Spleen (tissue), 11 donors: ENCODE measurements at regions not wholly inside any gene's neighbourhood (a gene's known extent, or its start where the extent isn't known, plus 50 kb on each side); places are given as distances from the start of the nearest gene placed in this dataset.

Source experiments
- DNase-seq: peaks from one replicate; pipeline ENCODE4 v3.0.0-alpha.2; 2020
- H3K27ac ChIP-seq, 8 donors: fragments of 200-600 bp; sonication (generic) in 7 of 8; 1 replicate in 4 of 8; 2 replicates in 4 of 8; pipeline versions ENCODE4 v1.5.0 to v1.8.0; 2016 to 2021; ENCODE audit warnings: inconsistent platforms in 4 of 8, mild to moderate bottlenecking in 4 of 8, moderate library complexity in 1 of 8
- H3K27me3 ChIP-seq, 7 donors: fragments of 200-600 bp; sonication (generic) in 6 of 7; replicated peaks in 1 of 7; 1 replicate in 4 of 7; 2 replicates in 3 of 7; pipeline versions ENCODE4 v1.5.0 to v1.8.0; 2016 to 2021; ENCODE audit warnings: inconsistent platforms in 3 of 7, mild to moderate bottlenecking in 1 of 7
- H3K36me3 ChIP-seq, 6 donors: fragments of 200-600 bp; sonication (generic) in 5 of 6; 1 replicate in 4 of 6; 2 replicates in 2 of 6; pipeline versions ENCODE4 v1.5.0 to v1.8.0; 2016 to 2021; ENCODE audit warnings: inconsistent platforms in 2 of 6
- H3K4me1 ChIP-seq, 6 donors: fragments of 200-600 bp; sonication (generic) in 5 of 6; 1 replicate in 3 of 6; 2 replicates in 3 of 6; pipeline versions ENCODE4 v1.5.0 to v1.8.0; 2016 to 2021; ENCODE audit warnings: inconsistent platforms in 3 of 6
- H3K4me3 ChIP-seq, 8 donors: fragments of 200-600 bp; sonication (generic) in 7 of 8; 1 replicate in 4 of 8; 2 replicates in 4 of 8; pipeline versions ENCODE4 v1.5.0 to v1.8.0; 2016 to 2021; ENCODE audit warnings: inconsistent platforms in 4 of 8, mild to moderate bottlenecking in 4 of 8, moderate library complexity in 2 of 8
- H3K9me3 ChIP-seq, 8 donors: fragments of 200-600 bp; sonication (generic) in 7 of 8; 1 replicate in 4 of 8; 2 replicates in 4 of 8; pipeline versions ENCODE4 v1.5.0 to v1.8.0; 2016 to 2021; ENCODE audit warnings: inconsistent platforms in 4 of 8
- POLR2A ChIP-seq, 3 donors: fragments of 450-650 bp; IDR thresholded peaks; one replicate each; pipeline ENCODE4 v1.5.1; 2017; ENCODE audit warnings: antibody characterized with exemption in 3 of 3, mild to moderate bottlenecking in 1 of 3
- POLR2AphosphoS5 ChIP-seq, 3 donors: sonication (generic); formaldehyde crosslinking; IDR thresholded peaks; one replicate each; pipeline ENCODE4 v1.5.1; 2017; ENCODE audit warnings: antibody characterized with exemption in 3 of 3
- WGBS, 5 donors: extraction: QIAGEN DNeasy Blood & Tissue Kit in 3 of 5; methylation state at CpG; one replicate each; pipeline versions ENCODE4 v1.1.5 to v1.1.7; 2013 to 2018; 5-methylcytosine and 5-hydroxymethylcytosine counted together
- intact Hi-C: fragments of 100-400 bp; cut with DNase I; formaldehyde crosslinking; loops from one replicate; pipeline ENCODE4 v1.15.0; 2023; ENCODE audit warnings: low total_unique reads
- TF ChIP-seq, protein P1 (sequence below), 11 experiments: fragments of 200-600 bp in 7 of 11; fragments of 450-650 bp in 4 of 11; sonication (generic) in 4 of 11; IDR thresholded peaks in 8 of 11; conservative IDR thresholded peaks in 3 of 11; 1 replicate in 7 of 11; 2 replicates in 4 of 11; pipeline versions ENCODE4 v1.4.0 to v1.8.0; 2016 to 2021; ENCODE audit warnings: antibody characterized with exemption in 11 of 11, inconsistent platforms in 4 of 11, mild to moderate bottlenecking in 1 of 11
- donor health status: healthy with polysubstance abuse.
- donor health status: DM: no; HTN: no; CAD: no; lungs with moderate emphysema.
- donor health status: DM: no; HTN: no; CAD: no.
- donor health status: Bipolar disorder and iron deficiency.
- donor health status: healthy.
- donor health status: DM: no; HTN: no; CAD: no.
- donor health status: DM: yes; HTN: yes; CAD: no.

GRCh38 chr16:55012793-55013192 lies 82.1 kb downstream of the IRX5 start:
- H3K4me3 ChIP-seq, result no peak overlapping the region
- H3K9me3 ChIP-seq, result no peaks in the 10 kb centered on the region
- intact Hi-C loops, result no loop called here
- no peaks in the 10 kb centered on the region for H3K36me3 ChIP-seq
- no peak for DNase-seq
- H3K27me3 ChIP-seq, result peaks cover 0 to 29% (median 0%) of the 10 kb centered on the region in 7 donors
- no peaks in the 10 kb centered on the region for H3K4me1 ChIP-seq
- no peak for TF ChIP-seq POLR2A (IDR thresholded peaks at IDR 0.05)
- H3K27ac ChIP-seq, result no peak overlapping the region
- 85 to 94% (median 89%) methylated on average over 6 of the region's 6 CpGs for WGBS, 5 donors

GRCh38 chr16:55014022-55014421 lies 83.4 kb downstream of the IRX5 start:
- 86 to 95% (median 92%) methylated on average over 4 of the region's 4 CpGs for WGBS, 5 donors
- H3K9me3 ChIP-seq, result no peaks in the 10 kb centered on the region
- DNase-seq, result no peak
- no peak overlapping the region for H3K27ac ChIP-seq
- intact Hi-C loops, result no loop called here
- TF ChIP-seq, protein P1, sequence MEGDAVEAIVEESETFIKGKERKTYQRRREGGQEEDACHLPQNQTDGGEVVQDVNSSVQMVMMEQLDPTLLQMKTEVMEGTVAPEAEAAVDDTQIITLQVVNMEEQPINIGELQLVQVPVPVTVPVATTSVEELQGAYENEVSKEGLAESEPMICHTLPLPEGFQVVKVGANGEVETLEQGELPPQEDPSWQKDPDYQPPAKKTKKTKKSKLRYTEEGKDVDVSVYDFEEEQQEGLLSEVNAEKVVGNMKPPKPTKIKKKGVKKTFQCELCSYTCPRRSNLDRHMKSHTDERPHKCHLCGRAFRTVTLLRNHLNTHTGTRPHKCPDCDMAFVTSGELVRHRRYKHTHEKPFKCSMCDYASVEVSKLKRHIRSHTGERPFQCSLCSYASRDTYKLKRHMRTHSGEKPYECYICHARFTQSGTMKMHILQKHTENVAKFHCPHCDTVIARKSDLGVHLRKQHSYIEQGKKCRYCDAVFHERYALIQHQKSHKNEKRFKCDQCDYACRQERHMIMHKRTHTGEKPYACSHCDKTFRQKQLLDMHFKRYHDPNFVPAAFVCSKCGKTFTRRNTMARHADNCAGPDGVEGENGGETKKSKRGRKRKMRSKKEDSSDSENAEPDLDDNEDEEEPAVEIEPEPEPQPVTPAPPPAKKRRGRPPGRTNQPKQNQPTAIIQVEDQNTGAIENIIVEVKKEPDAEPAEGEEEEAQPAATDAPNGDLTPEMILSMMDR (IDR thresholded peaks at IDR 0.05 in 8 of 11, conservative IDR thresholded peaks at IDR 0.05 in 3 of 11), result no peak
- TF ChIP-seq POLR2AphosphoS5 (IDR thresholded peaks at IDR 0.05) (no peak), POLR2A (IDR thresholded peaks at IDR 0.05) (no peak)
- peaks cover 0 to 26% (median 0%) of the 10 kb centered on the region in 7 donors for H3K27me3 ChIP-seq
- H3K4me1 ChIP-seq, result no peaks in the 10 kb centered on the region
- no peaks in the 10 kb centered on the region for H3K36me3 ChIP-seq
- H3K4me3 ChIP-seq, result no peak overlapping the region

DNA sequence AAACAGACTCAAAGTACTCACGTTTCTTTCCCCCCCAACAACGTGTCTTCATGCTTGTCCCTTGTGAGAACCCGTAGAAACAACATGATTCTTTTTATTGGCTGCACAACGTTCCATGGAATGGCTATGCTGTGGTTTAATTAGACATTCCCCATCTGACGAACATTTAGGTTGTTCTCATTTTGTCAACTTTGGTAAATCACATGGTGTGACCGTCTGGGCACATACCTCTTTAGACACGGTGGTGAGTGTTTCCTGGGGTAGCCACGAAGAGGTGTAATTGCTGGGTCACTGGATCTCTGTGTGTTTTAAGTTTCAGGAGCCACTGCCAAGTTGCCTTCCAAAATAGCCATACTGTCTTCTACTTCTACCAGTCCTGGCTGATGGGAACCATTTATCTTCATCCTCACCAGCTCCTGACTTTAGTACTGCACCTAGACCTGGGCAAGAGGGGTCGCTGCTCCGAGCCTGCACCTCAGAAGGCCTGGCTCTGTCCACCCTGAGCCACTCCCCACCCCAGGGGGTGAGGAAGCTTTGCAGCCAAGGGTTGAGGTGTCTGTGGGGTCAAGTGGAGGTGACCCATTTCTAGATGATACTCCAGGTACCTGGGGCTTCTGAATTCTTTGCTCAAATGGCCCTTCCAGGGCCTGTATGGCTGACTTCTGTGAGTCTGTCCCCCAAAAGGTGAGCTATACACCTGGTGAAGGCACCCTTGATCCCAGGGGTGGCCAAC lies 84.7 kb downstream of the IRX5 start:
- DNase-seq, result no peak
- WGBS, 5 donors, result 54 to 77% (median 70%) methylated on average over 10 of the region's 10 CpGs
- Histone ChIP-seq H3K36me3 (no peaks in the 10 kb centered on the region), H3K9me3 (peaks cover 0 to 2% (median 0%) of the 10 kb centered on the region in 8 donors), H3K27me3 (peaks cover 0 to 22% (median 0%) of the 10 kb centered on the region in 7 donors), H3K4me1 (no peaks in the 10 kb centered on the region), H3K27ac (no peak overlapping the region), H3K4me3 (no peak overlapping the region)
- intact Hi-C loops, result no loop called here
- TF ChIP-seq POLR2AphosphoS5 (IDR thresholded peaks at IDR 0.05) (no peak), POLR2A (IDR thresholded peaks at IDR 0.05) (no peak)
- TF ChIP-seq, protein P1 (IDR thresholded peaks at IDR 0.05 in 8 of 11, conservative IDR thresholded peaks at IDR 0.05 in 3 of 11), result no peak

GRCh38 chr16:55016515-55016914 lies 85.8 kb downstream of the IRX5 start:
- WGBS, 5 donors, result 81 to 91% (median 87%) methylated on average over 9 of the region's 9 CpGs
- H3K9me3 ChIP-seq, result peaks cover 0 to 11% (median 0%) of the 10 kb centered on the region in 8 donors
- TF ChIP-seq POLR2AphosphoS5 (IDR thresholded peaks at IDR 0.05), result no peak
- TF ChIP-seq, protein P1 (IDR thresholded peaks at IDR 0.05 in 8 of 11, conservative IDR thresholded peaks at IDR 0.05 in 3 of 11), result no peak
- no peak for TF ChIP-seq POLR2A (IDR thresholded peaks at IDR 0.05)
- DNase-seq, result no peak
- no peak overlapping the region for H3K4me3 ChIP-seq
- no peak overlapping the region for H3K27ac ChIP-seq
- H3K27me3 ChIP-seq, result peaks cover 0 to 26% (median 0%) of the 10 kb centered on the region in 7 donors
- intact Hi-C loops, result no loop called here
- H3K36me3 ChIP-seq, result no peaks in the 10 kb centered on the region
- no peaks in the 10 kb centered on the region for H3K4me1 ChIP-seq
